HepG2 (cell line): ENCODE measurements at regions not wholly inside any gene's neighbourhood (a gene's known extent, or its start where the extent isn't known, plus 50 kb on each side); places are given as distances from the start of the nearest gene placed in this dataset.
A peak's percentile ranks its signal among the peaks of the same experiment; 100 is the strongest.

Source experiments
- ATAC-seq: fragments of 200-7000 bp; cut with Tn5 transposase; 3 replicates; pipeline ENCODE4 v1.9.1; 2020; ENCODE audit warnings: mild to moderate bottlenecking, moderate library complexity
- BruUV-seq: library from RNA; stranded (reverse); fragments of 400-500 nt; replicated peaks from 2 replicates; lab custom pipeline; 2021; lab: Mats Ljungman, UMichigan
- CTCF ChIA-PET: fragments of 300-600 bp; formaldehyde crosslinking; extraction: SDS; loops from one replicate; lab custom pipeline; 2021; ENCODE audit warnings: low total read pairs, inconsistent platforms, low intra/inter-chr PET ratio; lab: Yijun Ruan, JAX
- POLR2A ChIA-PET: fragments of 350-600 bp; sonication (Branson Sonifier 250); formaldehyde crosslinking; loops from one replicate; lab custom pipeline; 2020; ENCODE audit warnings: antibody characterized with exemption, inconsistent platforms; lab: Yijun Ruan, JAX
- DNase-seq: peaks from one replicate; pipeline ENCODE4 v3.0.0-alpha.2; 2015; ENCODE audit warnings: low spot score
- FAIRE-seq: peaks from 3 replicates; lab custom pipeline; 2011; peaks lifted over from hg19 to GRCh38; lab: Jason Lieb, UNC
- H2AFZ ChIP-seq: one replicate; pipeline ENCODE4 v1.6.1; 2011; ENCODE audit warnings: low read length, inconsistent platforms
- H3K27ac ChIP-seq: fragments of 300-600 bp; 3 replicates; pipeline ENCODE4 v1.8.0; 2011; ENCODE audit warnings: mixed run types, mild to moderate bottlenecking, mixed read lengths, low read length, inconsistent platforms; ENCODE audit not compliant: insufficient read depth; ENCODE audit errors: extremely low read length
- H3K27me3 ChIP-seq, 2 experiments: fragments of 200-600 bp in 1 of 2; 2 replicates in 1 of 2; 3 replicates in 1 of 2; pipeline versions ENCODE4 v1.6.0 to v1.8.0; 2011; ENCODE audit warnings: low read length in 2 of 2, mild to moderate bottlenecking in 2 of 2, moderate library complexity in 2 of 2, inconsistent platforms in 1 of 2; ENCODE audit not compliant: insufficient read depth in 2 of 2, control insufficient read depth in 1 of 2
- H3K36me3 ChIP-seq, 2 experiments: fragments of 200-600 bp in 1 of 2; replicated peaks in 1 of 2; 2 replicates in 1 of 2; 3 replicates in 1 of 2; pipeline versions ENCODE4 v1.5.1 to v1.8.0; 2011; ENCODE audit warnings: low read length in 2 of 2, inconsistent platforms in 1 of 2; ENCODE audit not compliant: insufficient read depth in 2 of 2, control insufficient read depth in 1 of 2
- H3K4me1 ChIP-seq: 2 replicates; pipeline ENCODE4 v1.5.1; 2012; ENCODE audit warnings: low read length, inconsistent platforms; ENCODE audit not compliant: insufficient read depth
- H3K4me2 ChIP-seq: 2 replicates; pipeline ENCODE4 v1.6.0; 2011; ENCODE audit warnings: low read depth, low read length, inconsistent platforms
- H3K4me3 ChIP-seq, 3 experiments: fragments of 200-600 bp in 1 of 3; sonication (generic), shearing (Covaris generic) in 1 of 3; replicated peaks in 1 of 3; 2 replicates each; pipeline ENCODE4 v1.5.1; 2011 to 2016; ENCODE audit warnings: low read length in 3 of 3, inconsistent platforms in 2 of 3, low read depth in 2 of 3, mild to moderate bottlenecking in 2 of 3, control low read depth in 1 of 3, mixed read lengths in 1 of 3; ENCODE audit not compliant: insufficient read depth in 1 of 3
- H3K79me2 ChIP-seq: one replicate; pipeline ENCODE4 v1.6.1; 2011; ENCODE audit warnings: low read length, inconsistent platforms; ENCODE audit not compliant: insufficient read depth
- H3K9ac ChIP-seq: 2 replicates; pipeline ENCODE4 v1.6.0; 2011; ENCODE audit warnings: mild to moderate bottlenecking, low read depth, low read length, inconsistent platforms; ENCODE audit not compliant: insufficient read depth
- H3K9me3 ChIP-seq: 2 replicates; pipeline ENCODE4 v1.5.1; 2012; ENCODE audit warnings: mild to moderate bottlenecking, low read length
- H4K20me1 ChIP-seq: 2 replicates; pipeline ENCODE4 v1.6.0; 2011; ENCODE audit warnings: inconsistent platforms, mild to moderate bottlenecking, low read length, moderate library complexity; ENCODE audit not compliant: insufficient read depth
- MAFF ChIP-seq: IDR thresholded peaks from 2 replicates; pipeline ENCODE4 v1.6.1; 2011; ENCODE audit warnings: low read depth, low read length, improper control_type of control experiment
- MAFK ChIP-seq, 2 experiments: IDR thresholded peaks in 1 of 2; conservative IDR thresholded peaks in 1 of 2; 2 replicates each; pipeline ENCODE4 v1.6.1; 2011; ENCODE audit warnings: improper control_type of control experiment in 2 of 2, low read length in 2 of 2
- NFYC ChIP-seq: IDR thresholded peaks from 2 replicates; pipeline ENCODE4 v1.6.1; 2016; ENCODE audit warnings: missing genetic modification reagents, missing compliant biosample characterization
- NRL ChIP-seq: sonication (generic); formaldehyde crosslinking; IDR thresholded peaks from 2 replicates; pipeline ENCODE4 v1.5.0; 2020; ENCODE audit warnings: missing genetic modification reagents, mild to moderate bottlenecking, moderate library complexity, borderline replicate concordance
- RARG ChIP-seq: sonication (generic); formaldehyde crosslinking; IDR thresholded peaks from 2 replicates; pipeline ENCODE4 v1.4.0; 2020; ENCODE audit warnings: low read depth, mild to moderate bottlenecking, missing genetic modification reagents
- SMAD9 ChIP-seq: sonication (generic); formaldehyde crosslinking; IDR thresholded peaks from 2 replicates; pipeline ENCODE4 v1.5.1; 2020; ENCODE audit warnings: mild to moderate bottlenecking, missing genetic modification reagents
- SP140L ChIP-seq: sonication (generic); formaldehyde crosslinking; IDR thresholded peaks from 2 replicates; pipeline ENCODE4 v1.4.0; 2020; ENCODE audit warnings: missing genetic modification reagents, borderline replicate concordance
- ZNF383 ChIP-seq: sonication (generic); formaldehyde crosslinking; IDR thresholded peaks from 2 replicates; pipeline ENCODE4 v1.4.0; 2020; ENCODE audit warnings: missing genetic modification reagents, mild to moderate bottlenecking, borderline replicate concordance
- ZNF652 ChIP-seq: IDR thresholded peaks from 2 replicates; pipeline ENCODE4 v1.6.1; 2016; ENCODE audit warnings: low read depth, borderline replicate concordance
- ZNF710 ChIP-seq: sonication (generic); formaldehyde crosslinking; IDR thresholded peaks from 2 replicates; pipeline ENCODE4 v1.5.0; 2020; ENCODE audit warnings: mild to moderate bottlenecking, missing genetic modification reagents, borderline replicate concordance
- ZNF737 ChIP-seq: sonication (generic); formaldehyde crosslinking; IDR thresholded peaks from 2 replicates; pipeline ENCODE4 v1.5.0; 2020; ENCODE audit warnings: missing genetic modification reagents, mild to moderate bottlenecking, borderline replicate concordance
- ZNF772 ChIP-seq: sonication (generic); formaldehyde crosslinking; IDR thresholded peaks from 2 replicates; pipeline ENCODE4 v1.5.0; 2020; ENCODE audit warnings: mild to moderate bottlenecking, missing genetic modification reagents
- ZNF891 ChIP-seq: sonication (generic); formaldehyde crosslinking; IDR thresholded peaks from 2 replicates; pipeline ENCODE4 v1.5.0; 2020; ENCODE audit warnings: mild to moderate bottlenecking, missing genetic modification reagents
- WGBS: methylation state at CpG from one replicate; pipeline ENCODE4 v1.1.6; 2017; ENCODE audit warnings: low lambda C conversion rate; 5-methylcytosine and 5-hydroxymethylcytosine counted together
- in situ Hi-C: cut with HindIII; loops from 2 replicates; pipeline ENCODE4 v1.10.0; 2017; ENCODE audit warnings: low pct_unique_long_range_greater_than_20kb; ENCODE audit not compliant: extremely low pct_ligation_motif_present
- intact Hi-C: fragments of 100-400 bp; cut with micrococcal nuclease; formaldehyde crosslinking; loops from one replicate; pipeline ENCODE4 v1.10.0; 2022; ENCODE audit not compliant: unreplicated experiment

DNA sequence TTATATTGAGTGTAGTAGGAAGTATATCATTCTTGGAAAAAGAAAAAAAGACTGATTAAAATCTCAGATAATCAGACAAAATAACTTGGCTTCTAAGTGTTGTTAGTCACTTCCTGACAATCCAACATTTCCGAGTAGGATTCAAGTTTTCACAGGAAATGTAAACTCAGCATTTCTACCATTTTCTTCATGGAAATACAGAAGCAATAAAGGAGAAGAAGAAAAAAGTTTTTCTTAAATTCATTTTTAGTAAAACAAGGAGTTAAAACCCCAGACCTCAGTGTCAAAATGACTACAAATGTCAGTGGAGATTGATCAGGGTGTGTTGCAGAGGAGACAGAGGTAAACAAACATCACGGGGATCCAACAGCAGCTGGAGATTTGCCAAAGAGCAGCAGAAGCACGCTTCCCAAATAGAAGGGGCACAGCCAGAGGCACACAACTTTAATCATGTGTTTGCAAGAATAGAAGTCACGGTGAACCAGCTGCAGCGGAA lies 129.3 kb upstream of the FAM9B start:
- Histone ChIP-seq H3K4me2 (no peak overlapping the region), H3K4me1 (no peaks in the 10 kb centered on the region), H3K36me3 (no peaks in the 10 kb centered on the region), H2AFZ (no peak overlapping the region), H3K79me2 (no peaks in the 10 kb centered on the region), H3K9me3 (no peaks in the 10 kb centered on the region), H3K27ac (no peak overlapping the region), H3K27me3 (no peaks in the 10 kb centered on the region), H3K9ac (no peak overlapping the region), H4K20me1 (no peaks in the 10 kb centered on the region), H3K4me3 (no peak overlapping the region)
- CTCF ChIA-PET: no interaction called here
- WGBS: 20% methylated on average over 5 of the region's 5 CpGs
- DNase-seq (no peak), FAIRE-seq (no peak), ATAC-seq (no peak)
- no TSS peak for BruUV-seq
- in situ Hi-C loops: no loop called here
- POLR2A ChIA-PET: no interaction called here
- no peak for TF ChIP-seq ZNF772 (CRISPR knock-in tag)
- TF ChIP-seq MAFF: peak; percentile 63
- TF ChIP-seq MAFK (conservative IDR thresholded peaks at IDR 0.05 in 1 of 2, IDR thresholded peaks at IDR 0.05 in 1 of 2; ENCODE audit: low read length in 2 of 2): peak; percentile 20 to 66; a peak in 2 of 4 replicates
- TF ChIP-seq SMAD9 (CRISPR knock-in tag): no peak
- TF ChIP-seq, all 625 proteins: peak for 2
- intact Hi-C loops: no loop called here

DNA sequence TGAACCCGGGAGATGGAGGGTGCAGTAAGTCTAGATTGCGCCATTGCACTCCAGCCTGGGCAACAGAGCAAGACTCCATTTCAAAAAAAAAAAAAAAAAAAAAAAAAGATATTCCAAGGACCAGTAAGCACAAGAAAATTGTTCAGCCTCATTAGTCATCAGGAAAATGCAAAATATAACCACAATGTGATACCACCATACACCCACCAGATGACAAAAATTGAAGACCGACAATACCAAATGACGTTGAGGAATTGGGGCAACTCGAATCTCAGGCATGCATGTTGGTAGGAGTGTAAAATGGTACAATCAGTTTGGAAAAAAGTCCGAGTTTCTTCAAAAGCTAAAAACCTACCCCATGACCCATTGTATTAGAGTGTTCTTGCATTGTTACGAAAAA lies 130.2 kb upstream of the FAM9B start:
- Histone ChIP-seq H4K20me1 (no peaks in the 10 kb centered on the region), H3K36me3 (no peaks in the 10 kb centered on the region), H3K27ac (no peak overlapping the region), H3K9me3 (no peaks in the 10 kb centered on the region), H3K4me3 (no peak overlapping the region), H3K27me3 (no peaks in the 10 kb centered on the region), H2AFZ (no peak overlapping the region), H3K79me2 (no peaks in the 10 kb centered on the region), H3K4me1 (no peaks in the 10 kb centered on the region), H3K4me2 (no peak overlapping the region), H3K9ac (no peak overlapping the region)
- DNase-seq: no peak
- FAIRE-seq: no peak
- ChIA-PET CTCF (no interaction called here), POLR2A (no interaction called here)
- no peak for TF ChIP-seq ZNF383 (CRISPR knock-in tag)
- TF ChIP-seq ZNF710 (CRISPR knock-in tag): no peak
- TF ChIP-seq ZNF737 (CRISPR knock-in tag): no peak
- no peak for TF ChIP-seq NFYC (CRISPR knock-in tag)
- no peak for TF ChIP-seq ZNF891 (CRISPR knock-in tag)
- no peak for TF ChIP-seq NRL (CRISPR knock-in tag)
- no peak for TF ChIP-seq RARG (CRISPR knock-in tag)
- TF ChIP-seq ZNF652 (CRISPR knock-in tag): no peak
- no peak for TF ChIP-seq SP140L (CRISPR knock-in tag)
- no TSS peak for BruUV-seq
- intact Hi-C loops (no loop called here), in situ Hi-C loops (no loop called here)
- WGBS: 45% methylated on average over 7 of the region's 7 CpGs
- ATAC-seq: no peak
